Heart left ventricle (tissue), 16 donors: ENCODE measurements at regions not wholly inside any gene's neighbourhood (a gene's known extent, or its start where the extent isn't known, plus 50 kb on each side); places are given as distances from the start of the nearest gene placed in this dataset.

ENCODE experiments used
- ATAC-seq, 4 donors: fragments of 200-7000 bp; cut with Tn5 transposase; one replicate each; pipeline ENCODE4 v1.9.1; 2020 to 2022; ENCODE audit warnings: moderate library complexity in 4 of 4, mild to moderate bottlenecking in 3 of 4, moderate number of reproducible peaks in 1 of 4
- DNase-seq, 5 donors: peaks; one replicate each; pipeline ENCODE4 v3.0.0-alpha.2; 2020
- H3K27ac ChIP-seq, 12 donors: fragments of 200-600 bp; sonication (generic) in 4 of 12; one replicate each; pipeline versions ENCODE4 v1.5.0 to v1.8.0; 2016 to 2022; ENCODE audit warnings: mild to moderate bottlenecking in 2 of 12
- H3K27me3 ChIP-seq, 9 donors: fragments of 200-600 bp; sonication (generic) in 2 of 9; one replicate each; pipeline versions ENCODE4 v1.5.1 to v1.8.0; 2016 to 2022; ENCODE audit warnings: mild to moderate bottlenecking in 3 of 9
- H3K36me3 ChIP-seq, 9 donors: fragments of 200-600 bp; sonication (generic) in 2 of 9; one replicate each; pipeline versions ENCODE4 v1.5.0 to v1.8.0; 2018 to 2022; ENCODE audit warnings: mild to moderate bottlenecking in 2 of 9
- H3K4me1 ChIP-seq, 12 donors: fragments of 200-600 bp; sonication (generic) in 4 of 12; one replicate each; pipeline versions ENCODE4 v1.5.0 to v1.8.0; 2016 to 2022; ENCODE audit warnings: mild to moderate bottlenecking in 3 of 12
- H3K4me3 ChIP-seq, 12 donors: fragments of 200-600 bp; sonication (generic) in 4 of 12; one replicate each; pipeline versions ENCODE4 v1.5.0 to v1.8.0; 2017 to 2022; ENCODE audit warnings: mild to moderate bottlenecking in 9 of 12, moderate library complexity in 4 of 12
- H3K9me3 ChIP-seq, 12 donors: fragments of 200-600 bp; sonication (generic) in 4 of 12; one replicate each; pipeline versions ENCODE4 v1.5.0 to v1.8.0; 2016 to 2022; ENCODE audit warnings: mild to moderate bottlenecking in 1 of 12
- POLR2A ChIP-seq, 2 donors: fragments of 450-650 bp; IDR thresholded peaks; one replicate each; pipeline ENCODE4 v1.6.1; 2017; ENCODE audit warnings: antibody characterized with exemption in 2 of 2, mild to moderate bottlenecking in 2 of 2, moderate library complexity in 2 of 2
- WGBS, 4 donors: extraction: QIAGEN DNeasy Blood & Tissue Kit in 2 of 4; methylation state at CpG; one replicate each; pipeline versions ENCODE4 v1.1.5 to v1.1.7; 2013 to 2018; 5-methylcytosine and 5-hydroxymethylcytosine counted together
- intact Hi-C, 10 donors: fragments of 100-400 bp; cut with DNase I; formaldehyde crosslinking; loops; one replicate each; pipeline versions ENCODE4 v1.11.1 to v1.14.2; 2022
- TF ChIP-seq, protein P1 (sequence below), 12 donors: fragments of 200-600 bp; sonication (generic) in 4 of 12; IDR thresholded peaks; one replicate each; pipeline versions ENCODE4 v1.5.0 to v1.8.0; 2018 to 2022; ENCODE audit warnings: antibody characterized with exemption in 12 of 12, mild to moderate bottlenecking in 5 of 12
- donor health status: ischemic (EF 13 %, LVEDD 7.1; RV severe dilation, severe dysfunction).
- donor health status: healthy with polysubstance abuse.
- donor health status: DM: no; HTN: yes; CAD: no.
- donor health status: DM: no; HTN: no; CAD: no.
- donor health status: ischemic (EF 25% LVEDD 6.9; RV normal size, moderate dysfunction).
- donor health status: ischemic (EF 25% LVEDD 5.7; RV mildly dilated, moderate dysfunction).
- donor health status: healthy.
- donor health status: DM: yes; HTN: yes; CAD: no.
- donor health status: ischemic (EF 35%, LVEDD 5.7; RV mildly dilated, moderate dysfunction).
- donor health status: nonischemic (EF 11% LVEDD 7.7; RV severe dilation, severe dysfunction).
- donor health status: DM: yes; HTN: yes; CAD: no.
- donor health status: PGD.
- donor health status: ischemic (EF 29% LVEDD 5.4; RV normal size, mild dysfunction).
- donor health status: nonischemic (EF 23%, LVEDD 6.1; RV moderate dilation, normal function).

DNA sequence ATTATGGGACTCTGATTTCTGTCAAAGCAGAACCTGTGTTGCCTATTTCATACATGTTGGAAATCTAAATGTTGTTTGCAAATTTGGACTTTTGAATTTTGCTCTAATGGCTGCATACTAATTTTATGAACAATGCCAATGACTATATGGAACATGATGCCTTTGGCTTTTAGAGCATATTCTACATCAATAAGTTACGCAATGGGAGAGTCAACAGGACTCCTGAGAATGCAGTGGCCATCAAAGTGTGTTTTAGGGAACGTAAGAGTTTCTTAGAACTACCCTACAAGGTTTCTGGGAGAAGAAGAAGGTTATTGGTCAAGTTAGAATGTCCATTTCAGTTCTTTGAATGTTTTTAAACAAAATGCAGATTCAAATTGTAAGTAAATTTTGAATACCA, 76.1 kb downstream of the SLIT2 start:
- no peak overlapping the region for H3K4me3 ChIP-seq
- 85 to 97% (median 91%) methylated on average over 2 of the region's 2 CpGs for WGBS, 4 donors
- peaks cover 0 to 4% (median 0%) of the 10 kb centered on the region in 12 donors for H3K4me1 ChIP-seq
- no peaks in the 10 kb centered on the region for H3K9me3 ChIP-seq
- TF ChIP-seq, protein P1, sequence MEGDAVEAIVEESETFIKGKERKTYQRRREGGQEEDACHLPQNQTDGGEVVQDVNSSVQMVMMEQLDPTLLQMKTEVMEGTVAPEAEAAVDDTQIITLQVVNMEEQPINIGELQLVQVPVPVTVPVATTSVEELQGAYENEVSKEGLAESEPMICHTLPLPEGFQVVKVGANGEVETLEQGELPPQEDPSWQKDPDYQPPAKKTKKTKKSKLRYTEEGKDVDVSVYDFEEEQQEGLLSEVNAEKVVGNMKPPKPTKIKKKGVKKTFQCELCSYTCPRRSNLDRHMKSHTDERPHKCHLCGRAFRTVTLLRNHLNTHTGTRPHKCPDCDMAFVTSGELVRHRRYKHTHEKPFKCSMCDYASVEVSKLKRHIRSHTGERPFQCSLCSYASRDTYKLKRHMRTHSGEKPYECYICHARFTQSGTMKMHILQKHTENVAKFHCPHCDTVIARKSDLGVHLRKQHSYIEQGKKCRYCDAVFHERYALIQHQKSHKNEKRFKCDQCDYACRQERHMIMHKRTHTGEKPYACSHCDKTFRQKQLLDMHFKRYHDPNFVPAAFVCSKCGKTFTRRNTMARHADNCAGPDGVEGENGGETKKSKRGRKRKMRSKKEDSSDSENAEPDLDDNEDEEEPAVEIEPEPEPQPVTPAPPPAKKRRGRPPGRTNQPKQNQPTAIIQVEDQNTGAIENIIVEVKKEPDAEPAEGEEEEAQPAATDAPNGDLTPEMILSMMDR (IDR thresholded peaks at IDR 0.05) = no peak
- TF ChIP-seq POLR2A (IDR thresholded peaks at IDR 0.05) = no peak
- intact Hi-C loops = no loop called here
- ATAC-seq = no peak
- H3K36me3 ChIP-seq = no peaks in the 10 kb centered on the region
- no peaks in the 10 kb centered on the region for H3K27me3 ChIP-seq
- H3K27ac ChIP-seq = no peak overlapping the region
- DNase-seq = no peak

DNA sequence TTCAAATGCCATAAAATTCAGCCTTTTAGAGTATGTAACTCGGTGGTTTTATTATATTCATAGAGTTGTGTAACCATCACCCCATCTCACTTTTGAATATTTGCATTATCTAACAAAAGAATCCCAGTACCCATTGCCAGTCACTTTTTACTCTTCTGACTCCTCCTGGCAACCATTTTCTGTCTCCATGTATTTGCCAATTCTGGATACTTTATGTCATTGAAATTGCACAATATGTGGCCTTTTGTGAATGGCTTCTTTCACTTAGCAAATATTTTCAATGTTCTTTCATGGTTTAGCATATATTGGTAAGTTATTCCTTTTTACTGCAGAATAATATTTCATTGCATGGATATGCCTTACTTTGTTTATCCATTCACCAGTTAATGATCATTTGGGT, 79.9 kb downstream of the SLIT2 start:
- H3K9me3 ChIP-seq = no peaks in the 10 kb centered on the region
- intact Hi-C loops = no loop called here
- no peaks in the 10 kb centered on the region for H3K27me3 ChIP-seq
- no peak for DNase-seq
- 88 to 96% (median 94%) methylated on average over 1 of the region's 1 CpG for WGBS, 4 donors
- H3K4me1 ChIP-seq = peaks cover 0 to 4% (median 0%) of the 10 kb centered on the region in 12 donors
- ATAC-seq = no peak
- no peak overlapping the region for H3K27ac ChIP-seq
- TF ChIP-seq, protein P1 (IDR thresholded peaks at IDR 0.05) = no peak
- TF ChIP-seq POLR2A (IDR thresholded peaks at IDR 0.05) = no peak
- H3K4me3 ChIP-seq = no peak overlapping the region
- no peaks in the 10 kb centered on the region for H3K36me3 ChIP-seq

DNA sequence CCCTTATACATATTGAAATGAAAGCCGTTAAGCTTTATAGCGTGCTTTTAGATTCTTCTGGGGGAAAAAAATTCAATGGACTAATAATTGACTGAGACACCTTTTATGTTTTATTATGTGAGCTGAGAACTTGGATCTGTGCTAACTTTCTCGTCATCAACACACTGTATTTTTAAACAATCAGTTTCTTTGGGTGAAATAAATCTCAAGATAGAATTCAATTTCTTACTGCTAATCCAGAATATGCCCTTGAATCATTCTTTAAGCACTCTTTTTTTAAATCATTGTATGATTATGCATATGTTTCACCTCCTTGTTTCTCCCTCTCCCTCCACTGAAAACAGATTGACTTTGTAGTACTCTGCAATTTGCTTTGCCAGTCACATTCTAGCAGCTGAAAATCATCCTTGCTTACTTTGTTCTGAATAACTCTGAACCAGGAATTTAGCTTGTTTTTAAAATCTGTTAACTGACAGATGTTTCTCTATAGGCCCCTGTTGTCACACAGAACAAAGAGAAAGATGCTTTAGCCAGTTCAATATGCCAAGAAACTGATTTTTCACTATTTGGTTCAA, 81.5 kb downstream of the SLIT2 start:
- no peaks in the 10 kb centered on the region for H3K27me3 ChIP-seq
- no peak for TF ChIP-seq POLR2A (IDR thresholded peaks at IDR 0.05)
- TF ChIP-seq, protein P1 (IDR thresholded peaks at IDR 0.05) = no peak
- no peaks in the 10 kb centered on the region for H3K9me3 ChIP-seq
- intact Hi-C loops = no loop called here
- H3K36me3 ChIP-seq = no peaks in the 10 kb centered on the region
- no peak overlapping the region for H3K4me3 ChIP-seq
- ATAC-seq (no peak), DNase-seq (no peak)
- H3K27ac ChIP-seq = no peak overlapping the region
- 84 to 86% (median 85%) methylated on average over 3 of the region's 3 CpGs for WGBS, 4 donors
- no peaks in the 10 kb centered on the region for H3K4me1 ChIP-seq

DNA sequence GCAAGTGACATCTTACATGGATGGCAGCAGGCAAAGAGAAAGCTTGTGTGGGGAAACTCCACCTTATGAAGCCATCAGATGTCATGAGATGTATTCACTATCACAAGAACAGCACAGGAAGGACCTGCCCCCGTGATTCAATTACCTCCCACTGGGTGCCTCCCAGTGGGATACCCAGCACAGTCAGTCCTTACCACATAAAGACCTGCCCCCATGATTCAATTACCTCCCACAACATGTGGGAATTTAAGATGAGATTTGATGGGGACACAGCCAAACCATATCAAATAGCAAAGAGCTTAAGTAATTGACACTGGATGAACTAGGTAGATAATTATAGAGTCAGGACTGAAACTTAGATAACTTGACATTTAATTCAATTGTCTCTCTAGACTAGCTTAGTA, 85.6 kb downstream of the SLIT2 start:
- intact Hi-C loops = no loop called here
- Histone ChIP-seq H3K36me3 (no peaks in the 10 kb centered on the region), H3K4me1 (no peaks in the 10 kb centered on the region), H3K27me3 (no peaks in the 10 kb centered on the region), H3K27ac (no peak overlapping the region), H3K9me3 (no peaks in the 10 kb centered on the region), H3K4me3 (no peak overlapping the region)
- DNase-seq (no peak), ATAC-seq (no peak)
- 32 to 60% (median 42%) methylated on average over 1 of the region's 1 CpG for WGBS, 4 donors
- no peak for TF ChIP-seq POLR2A (IDR thresholded peaks at IDR 0.05)

DNA sequence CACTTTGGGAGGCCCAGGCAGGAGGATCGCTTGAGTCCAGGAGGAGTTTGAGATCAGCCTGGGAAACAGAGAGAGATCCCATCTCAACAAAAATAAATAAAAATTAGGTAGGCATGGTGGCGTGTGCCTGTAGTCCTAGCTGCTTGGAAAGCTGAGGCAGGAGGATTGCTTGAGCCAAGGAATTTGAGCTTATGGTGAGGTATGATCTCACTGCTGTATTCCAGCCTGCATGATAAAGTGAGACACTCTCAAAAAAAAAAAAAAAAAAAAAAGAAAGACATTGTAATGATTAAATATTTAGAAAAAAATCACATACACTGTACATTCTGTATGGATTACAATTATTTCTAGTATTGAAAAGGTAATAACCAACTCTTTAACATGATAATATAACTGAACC, 87.1 kb downstream of the SLIT2 start:
- TF ChIP-seq, protein P1 (IDR thresholded peaks at IDR 0.05) = no peak
- TF ChIP-seq POLR2A (IDR thresholded peaks at IDR 0.05) = no peak
- 86 to 95% (median 88%) methylated on average over 2 of the region's 2 CpGs for WGBS, 4 donors

More for the DNA sequence above, 87.1 kb downstream of the SLIT2 start:
- Histone ChIP-seq H3K4me1 (no peaks in the 10 kb centered on the region), H3K27ac (no peak overlapping the region), H3K36me3 (no peaks in the 10 kb centered on the region), H3K4me3 (no peak overlapping the region), H3K27me3 (no peaks in the 10 kb centered on the region), H3K9me3 (no peaks in the 10 kb centered on the region)
- DNase-seq = no peak
- intact Hi-C loops = no loop called here
- ATAC-seq = no peak
